ENCODE measurements at regions not wholly inside any gene's neighbourhood (a gene's known extent, or its start where the extent isn't known, plus 50 kb on each side); places are given as distances from the start of the nearest gene placed in this dataset.
"Not testable (repeated sequence)": the region's sequence is repeated elsewhere in the genome, so short reads cannot be mapped to it uniquely, and the experiment has no call there.

DNA sequence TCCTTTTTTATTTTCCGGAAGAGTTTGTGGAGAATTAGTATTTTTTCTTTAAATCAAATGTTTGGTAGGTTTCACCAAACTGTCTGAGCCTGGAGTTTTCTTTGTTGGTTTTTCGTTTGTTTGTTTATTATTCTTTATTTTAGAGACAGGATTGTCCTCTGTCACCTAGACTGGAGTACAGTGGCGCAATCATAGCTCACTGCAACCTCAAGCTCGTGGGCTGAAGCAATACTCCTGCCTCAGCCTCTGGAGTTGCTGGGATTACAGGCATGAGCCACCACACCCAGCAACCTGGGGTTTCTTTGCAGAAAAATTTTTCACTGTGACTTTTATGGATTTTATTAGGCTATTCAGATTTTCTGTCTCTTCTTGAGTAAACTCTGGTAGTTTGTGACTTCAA lies 120.2 kb upstream of the LOC128125822 start:
- H3K27ac ChIP-seq, result no peak overlapping the region

DNA sequence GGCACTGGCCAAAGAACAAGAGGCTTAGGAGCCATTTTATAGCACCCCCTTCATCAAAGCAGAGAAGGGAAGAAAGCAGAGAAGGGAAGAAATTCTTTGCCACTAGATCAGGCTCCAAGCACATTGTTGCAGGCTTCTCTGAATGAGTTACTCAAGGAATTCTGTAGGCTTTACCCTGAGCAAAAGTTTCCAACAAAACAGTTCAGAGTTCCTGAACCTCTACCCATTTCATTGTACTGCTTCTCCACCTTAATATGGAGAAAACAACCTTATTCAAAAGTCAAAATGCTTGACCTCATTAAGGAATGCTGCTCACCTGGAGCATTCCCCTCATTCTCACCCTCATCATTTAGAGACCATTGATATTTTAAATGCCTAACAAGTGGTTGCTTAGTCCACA lies 115.5 kb upstream of the LOC128125822 start:
- H3K4me1 ChIP-seq, result no peaks in the 10 kb centered on the region
- no peak for TF ChIP-seq Cebpa-rat (IDR thresholded peaks at IDR 0.05)
- no peak overlapping the region for H3K9ac ChIP-seq
- no peaks in the 10 kb centered on the region for H4K20me1 ChIP-seq
- H3K4me3 ChIP-seq, result no peak overlapping the region
- no peaks in the 10 kb centered on the region for H3K9me3 ChIP-seq
- H3K27me3 ChIP-seq, result no peaks in the 10 kb centered on the region
- no peak overlapping the region for H3K27ac ChIP-seq
- no peaks in the 10 kb centered on the region for H3K36me3 ChIP-seq
- H3K4me2 ChIP-seq, result no peak overlapping the region

More for the DNA sequence above, 120.2 kb upstream of the LOC128125822 start:
- Histone ChIP-seq H3K4me1 (no peaks in the 10 kb centered on the region), H3K9me3 (no peaks in the 10 kb centered on the region), H3K4me2 (no peak overlapping the region), H3K36me3 (no peaks in the 10 kb centered on the region), H3K9ac (no peak overlapping the region), H3K27me3 (no peaks in the 10 kb centered on the region), H4K20me1 (no peaks in the 10 kb centered on the region), H3K4me3 (no peak overlapping the region)
- no peak for TF ChIP-seq Cebpa-rat (IDR thresholded peaks at IDR 0.05)

DNA sequence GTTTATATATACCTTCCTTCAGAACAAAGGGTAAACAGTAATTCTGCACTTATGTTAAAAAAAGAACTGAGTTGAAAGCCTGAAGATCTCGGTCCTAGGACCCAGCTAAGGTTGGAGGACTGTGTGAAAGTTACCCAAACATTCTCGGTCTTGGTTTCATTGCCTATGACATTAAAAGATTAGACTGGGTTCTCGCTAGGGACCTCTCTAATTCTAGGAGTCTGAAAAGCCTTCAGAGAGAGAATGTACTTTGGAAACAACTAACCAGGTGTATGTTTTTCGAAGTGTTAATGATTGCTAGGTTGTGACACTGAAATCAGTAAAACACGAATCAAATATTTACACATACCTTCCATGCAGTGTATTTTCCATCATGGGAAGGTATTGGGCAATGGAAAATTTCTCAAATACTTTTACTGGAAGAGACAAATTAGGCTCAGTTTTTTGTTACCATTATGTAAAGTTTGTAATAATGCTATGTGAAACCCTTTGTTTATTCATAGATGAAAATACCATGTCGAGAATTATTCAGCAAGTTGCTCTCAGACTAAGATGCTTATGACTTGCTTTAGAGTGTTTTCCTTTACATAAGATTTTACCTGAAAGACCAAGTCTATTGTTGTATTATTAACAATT lies 113.7 kb upstream of the LOC128125822 start:
- TF ChIP-seq Cebpa-rat (IDR thresholded peaks at IDR 0.05), result no peak
- H3K9ac ChIP-seq, result no peak overlapping the region

DNA sequence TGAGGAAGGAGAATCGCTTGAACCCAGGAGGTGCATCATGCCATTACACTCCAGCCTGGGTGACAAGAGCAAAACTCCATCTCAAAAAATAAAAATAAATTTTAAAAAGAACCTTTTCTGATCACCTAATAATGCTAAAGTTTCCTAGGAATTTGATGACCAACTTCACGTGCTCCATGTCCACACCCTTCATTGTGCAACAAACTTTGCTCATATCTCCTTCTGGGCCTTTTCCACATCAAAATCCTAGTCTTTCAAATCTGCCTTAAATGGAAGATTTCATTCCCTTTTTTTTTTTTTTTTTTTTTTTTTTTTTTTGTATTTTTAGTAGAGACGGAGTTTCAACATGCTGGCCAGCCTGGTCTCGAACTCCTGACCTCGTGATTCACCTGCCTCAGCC lies 112.5 kb upstream of the LOC128125822 start:
- no peak for TF ChIP-seq Cebpa-rat (IDR thresholded peaks at IDR 0.05)
- H3K4me2 ChIP-seq, result no peak overlapping the region
- no peak overlapping the region for H3K27ac ChIP-seq

More for the DNA sequence above, 113.7 kb upstream of the LOC128125822 start:
- H3K27me3 ChIP-seq, result no peaks in the 10 kb centered on the region
- no peaks in the 10 kb centered on the region for H3K4me1 ChIP-seq
- no peaks in the 10 kb centered on the region for H4K20me1 ChIP-seq
- no peak overlapping the region for H3K4me2 ChIP-seq
- H3K27ac ChIP-seq, result no peak overlapping the region
- H3K9me3 ChIP-seq, result no peaks in the 10 kb centered on the region
- no peak overlapping the region for H3K4me3 ChIP-seq
- no peaks in the 10 kb centered on the region for H3K36me3 ChIP-seq

DNA sequence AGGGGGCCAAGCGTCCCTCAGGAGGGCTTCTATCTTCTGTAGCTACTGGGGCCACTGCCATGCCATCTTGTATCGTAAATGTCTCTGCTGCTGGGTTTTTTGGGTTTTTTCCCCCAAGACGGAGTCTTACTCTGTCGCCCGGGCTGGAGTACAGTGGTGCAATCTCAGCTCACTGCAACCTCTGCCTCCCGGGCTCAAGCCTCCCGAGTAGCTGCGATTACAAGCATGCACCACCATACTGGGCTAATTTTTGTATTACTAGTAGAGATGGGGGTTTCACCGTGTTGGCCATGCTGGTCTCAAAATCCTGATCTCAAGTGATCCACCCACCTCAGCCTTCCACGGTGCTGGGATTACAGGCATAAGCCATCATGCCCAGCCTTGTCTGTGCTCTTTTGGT lies 111.3 kb upstream of the LOC128125822 start:
- H3K4me2 ChIP-seq, result no peak overlapping the region
- H3K4me1 ChIP-seq, result no peaks in the 10 kb centered on the region
- no peaks in the 10 kb centered on the region for H4K20me1 ChIP-seq
- H3K27ac ChIP-seq, result no peak overlapping the region
- H3K36me3 ChIP-seq, result no peaks in the 10 kb centered on the region
- H3K27me3 ChIP-seq, result no peaks in the 10 kb centered on the region
- H3K4me3 ChIP-seq, result no peak overlapping the region
- H3K9me3 ChIP-seq, result no peaks in the 10 kb centered on the region
- TF ChIP-seq Cebpa-rat (IDR thresholded peaks at IDR 0.05), result no peak
- H3K9ac ChIP-seq, result no peak overlapping the region

More for the DNA sequence above, 112.5 kb upstream of the LOC128125822 start:
- Histone ChIP-seq H3K27me3 (no peaks in the 10 kb centered on the region), H3K9me3 (no peaks in the 10 kb centered on the region), H3K4me3 (no peak overlapping the region), H3K9ac (no peak overlapping the region), H4K20me1 (no peaks in the 10 kb centered on the region), H3K4me1 (no peaks in the 10 kb centered on the region), H3K36me3 (no peaks in the 10 kb centered on the region)

DNA sequence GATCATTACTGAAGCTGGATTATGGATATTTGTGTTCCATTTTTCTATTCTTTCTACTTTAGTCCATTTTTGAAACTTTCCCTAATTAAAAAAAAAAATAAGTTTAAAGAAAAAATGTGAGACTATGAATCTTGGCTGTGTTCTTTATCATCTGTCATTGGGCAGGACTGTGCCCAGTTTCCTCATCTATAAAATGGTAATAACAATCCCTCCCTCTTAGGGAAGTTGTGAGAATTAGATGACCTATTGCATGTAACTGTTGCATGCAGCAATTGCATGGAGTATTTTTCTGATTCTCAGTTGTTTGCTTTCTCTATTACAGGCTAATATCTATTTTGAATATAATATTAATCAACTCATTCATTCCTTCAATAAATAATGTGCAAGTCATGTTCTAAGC lies 108.2 kb upstream of the LOC128125822 start:
- Histone ChIP-seq H3K27ac (no peak overlapping the region), H3K4me2 (no peak overlapping the region), H3K9me3 (no peaks in the 10 kb centered on the region), H3K27me3 (no peaks in the 10 kb centered on the region), H3K4me1 (no peaks in the 10 kb centered on the region), H4K20me1 (no peaks in the 10 kb centered on the region), H3K9ac (no peak overlapping the region), H3K36me3 (no peaks in the 10 kb centered on the region), H3K4me3 (no peak overlapping the region)
- no peak for TF ChIP-seq Cebpa-rat (IDR thresholded peaks at IDR 0.05)

DNA sequence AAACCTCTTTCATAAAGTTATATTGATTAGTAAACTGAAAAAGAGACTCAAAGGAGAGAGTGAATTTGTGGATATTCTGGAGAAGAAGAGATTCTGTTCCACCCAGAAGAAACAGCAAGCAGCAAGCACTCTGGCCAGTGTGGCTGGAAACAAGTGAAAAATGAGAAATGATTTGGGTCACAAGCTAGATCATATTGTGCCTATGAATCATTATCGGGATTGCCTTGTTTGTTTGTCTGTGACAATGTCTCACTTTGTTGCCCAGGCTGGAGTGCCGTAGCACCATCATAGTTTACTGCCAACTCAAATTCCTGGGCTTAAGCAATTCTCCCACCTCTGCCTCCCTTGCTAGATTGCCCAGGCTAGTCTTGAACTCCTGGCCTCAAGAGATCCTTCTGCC lies 106.5 kb upstream of the LOC128125822 start:
- H3K4me3 ChIP-seq, result no peak overlapping the region
- H3K9ac ChIP-seq, result no peak overlapping the region
- H3K36me3 ChIP-seq, result no peaks in the 10 kb centered on the region
- H3K27me3 ChIP-seq, result no peaks in the 10 kb centered on the region
- H3K4me1 ChIP-seq, result no peaks in the 10 kb centered on the region
- H3K9me3 ChIP-seq, result no peaks in the 10 kb centered on the region
- no peak overlapping the region for H3K27ac ChIP-seq
- H3K4me2 ChIP-seq, result no peak overlapping the region
- TF ChIP-seq Cebpa-rat (IDR thresholded peaks at IDR 0.05), result no peak
- H4K20me1 ChIP-seq, result no peaks in the 10 kb centered on the region

DNA sequence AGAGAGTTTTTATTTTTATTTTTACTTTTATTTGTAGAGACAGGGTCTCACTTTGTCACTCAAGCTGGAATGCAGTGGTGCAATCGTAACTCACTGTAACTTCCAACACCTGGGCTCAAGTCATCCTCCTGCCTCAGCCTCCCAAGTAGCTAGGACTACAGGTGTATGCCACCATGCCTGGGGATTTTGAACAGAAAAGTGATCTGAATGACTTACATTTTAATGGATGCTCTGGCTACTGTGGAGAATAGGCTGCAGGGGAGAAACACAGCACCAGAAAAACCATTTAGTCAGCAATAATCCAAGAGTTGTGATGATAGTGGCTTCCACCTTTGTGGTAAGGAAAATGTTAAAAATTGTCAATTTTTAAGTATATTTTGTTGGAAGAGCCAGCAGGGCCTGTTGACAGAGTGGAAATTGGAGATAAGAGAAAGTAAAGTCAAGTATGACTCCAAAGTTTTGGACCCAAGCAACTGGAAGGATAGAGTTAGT lies 106.0 kb upstream of the LOC128125822 start:
- Histone ChIP-seq H3K4me2 (no peak overlapping the region), H3K27me3 (no peaks in the 10 kb centered on the region), H3K9me3 (no peaks in the 10 kb centered on the region), H3K27ac (no peak overlapping the region), H3K9ac (no peak overlapping the region), H4K20me1 (no peaks in the 10 kb centered on the region), H3K4me3 (no peak overlapping the region), H3K36me3 (no peaks in the 10 kb centered on the region), H3K4me1 (no peaks in the 10 kb centered on the region)
- no peak for TF ChIP-seq Cebpa-rat (IDR thresholded peaks at IDR 0.05)

DNA sequence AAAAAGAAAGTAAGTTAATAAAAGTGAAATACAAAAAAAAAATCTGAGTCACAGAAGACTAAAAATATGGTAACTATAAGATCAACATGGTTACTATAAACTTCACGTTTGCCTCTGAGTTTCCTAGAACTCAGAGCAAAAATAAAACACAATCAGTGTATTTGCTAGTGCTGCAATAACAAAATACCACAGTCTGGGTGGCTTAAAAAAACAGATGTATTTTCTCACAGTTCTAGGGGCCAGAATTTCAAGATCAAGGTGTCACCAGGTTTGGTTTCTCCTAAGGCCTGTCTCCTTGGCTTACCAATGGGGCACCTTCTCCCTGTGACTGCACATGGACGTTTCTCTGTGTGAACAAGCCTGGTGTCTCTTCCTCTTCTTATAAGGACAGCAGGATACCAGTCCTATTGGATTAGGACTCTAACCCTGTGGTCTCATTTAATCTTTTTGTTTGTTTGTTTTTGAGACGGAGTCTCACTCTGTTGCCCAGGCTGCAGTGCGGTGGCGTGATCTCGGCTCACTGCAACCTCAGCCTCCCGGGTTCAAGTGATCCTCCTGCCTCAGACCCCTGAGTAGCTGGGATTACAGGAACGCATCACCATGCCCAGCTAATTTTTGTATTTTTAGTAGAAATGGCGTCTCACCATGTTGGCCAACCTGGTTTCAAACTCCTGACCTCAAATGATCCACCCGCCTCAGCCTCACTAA lies 104.9 kb upstream of the LOC128125822 start:
- Histone ChIP-seq H3K27ac (no peak overlapping the region), H3K36me3 (no peaks in the 10 kb centered on the region), H3K4me2 (no peak overlapping the region), H3K4me1 (no peaks in the 10 kb centered on the region), H4K20me1 (no peaks in the 10 kb centered on the region), H3K4me3 (no peak overlapping the region), H3K9me3 (no peaks in the 10 kb centered on the region), H3K27me3 (no peaks in the 10 kb centered on the region), H3K9ac (no peak overlapping the region)
- TF ChIP-seq Cebpa-rat (IDR thresholded peaks at IDR 0.05), result no peak

DNA sequence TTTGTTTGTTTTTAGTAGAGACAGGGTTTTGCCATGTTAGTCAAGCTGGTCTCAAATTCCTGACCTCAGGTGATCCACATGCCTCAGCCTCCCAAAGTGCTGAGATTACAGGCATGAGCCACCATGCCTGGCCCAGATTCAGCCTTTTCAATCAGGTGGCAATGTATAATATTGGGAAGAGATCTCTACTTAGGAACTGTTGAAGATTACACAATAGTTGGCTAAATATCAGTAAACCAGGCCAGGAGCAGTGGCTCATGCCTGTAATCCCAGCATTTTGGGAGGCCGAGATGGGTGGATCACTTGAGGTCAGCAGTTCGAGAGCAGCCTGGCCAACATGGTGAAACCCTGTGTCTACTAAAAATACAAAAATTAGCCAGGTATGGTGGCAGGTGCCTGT lies 101.1 kb upstream of the LOC128125822 start:
- H3K4me1 ChIP-seq, H4K20me1 ChIP-seq, H3K9me3 ChIP-seq, H3K27me3 ChIP-seq, H3K27ac ChIP-seq, H3K36me3 ChIP-seq, H3K4me3 ChIP-seq, H3K9ac ChIP-seq, H3K4me2 ChIP-seq: not testable (repeated sequence)

Data from BLaER1 (cell line).